Testis (tissue), 2 donors: ENCODE measurements at regions not wholly inside any gene's neighbourhood (a gene's known extent, or its start where the extent isn't known, plus 50 kb on each side); places are given as distances from the start of the nearest gene placed in this dataset.

ENCODE experiments used
- DNase-seq: peaks from one replicate; pipeline ENCODE4 v3.0.0-alpha.2; 2019
- H3K27ac ChIP-seq, 2 donors: fragments of 200-600 bp; sonication (generic); one replicate each; pipeline ENCODE4 v1.5.1; 2019
- H3K27me3 ChIP-seq: fragments of 200-600 bp; sonication (generic); one replicate; pipeline ENCODE4 v1.5.1; 2019
- H3K36me3 ChIP-seq: fragments of 200-600 bp; sonication (generic); one replicate; pipeline ENCODE4 v1.5.1; 2017; ENCODE audit warnings: low read depth; ENCODE audit errors: missing control alignments
- H3K4me1 ChIP-seq: fragments of 200-600 bp; sonication (generic); one replicate; pipeline ENCODE4 v1.5.1; 2019
- H3K4me3 ChIP-seq, 2 donors: fragments of 200-600 bp; sonication (generic); one replicate each; pipeline ENCODE4 v1.5.1; 2017 to 2019
- H3K9me3 ChIP-seq: fragments of 200-600 bp; sonication (generic); one replicate; pipeline ENCODE4 v1.5.1; 2017
- POLR2A ChIP-seq: fragments of 450-650 bp; IDR thresholded peaks from one replicate; pipeline ENCODE4 v1.6.1; 2017; ENCODE audit warnings: antibody characterized with exemption, mild to moderate bottlenecking, moderate library complexity
- WGBS, 2 donors: methylation state at CpG; one replicate each; pipeline ENCODE4 v1.1.5; 2018; 5-methylcytosine and 5-hydroxymethylcytosine counted together
- intact Hi-C: fragments of 100-400 bp; cut with DNase I; formaldehyde crosslinking; loops from one replicate; pipeline ENCODE4 v1.15.1; 2023; ENCODE audit warnings: low total_unique reads
- TF ChIP-seq, protein P1 (sequence below), 3 experiments: fragments of 450-650 bp in 2 of 3; fragments of 200-600 bp in 1 of 3; sonication (generic) in 1 of 3; IDR thresholded peaks; one replicate each; pipeline ENCODE4 v1.5.1; 2016 to 2019; ENCODE audit warnings: antibody characterized with exemption in 3 of 3, mild to moderate bottlenecking in 2 of 3, moderate library complexity in 1 of 3

GRCh38 chr21:17185674-17186073 lies 327.2 kb upstream of the CXADR start:
- H3K27me3 ChIP-seq = no peaks in the 10 kb centered on the region
- H3K4me1 ChIP-seq = peaks cover 2% of the 10 kb centered on the region
- 40 to 48% methylated on average over 3 of the region's 3 CpGs for WGBS, 2 donors
- TF ChIP-seq, protein P1, sequence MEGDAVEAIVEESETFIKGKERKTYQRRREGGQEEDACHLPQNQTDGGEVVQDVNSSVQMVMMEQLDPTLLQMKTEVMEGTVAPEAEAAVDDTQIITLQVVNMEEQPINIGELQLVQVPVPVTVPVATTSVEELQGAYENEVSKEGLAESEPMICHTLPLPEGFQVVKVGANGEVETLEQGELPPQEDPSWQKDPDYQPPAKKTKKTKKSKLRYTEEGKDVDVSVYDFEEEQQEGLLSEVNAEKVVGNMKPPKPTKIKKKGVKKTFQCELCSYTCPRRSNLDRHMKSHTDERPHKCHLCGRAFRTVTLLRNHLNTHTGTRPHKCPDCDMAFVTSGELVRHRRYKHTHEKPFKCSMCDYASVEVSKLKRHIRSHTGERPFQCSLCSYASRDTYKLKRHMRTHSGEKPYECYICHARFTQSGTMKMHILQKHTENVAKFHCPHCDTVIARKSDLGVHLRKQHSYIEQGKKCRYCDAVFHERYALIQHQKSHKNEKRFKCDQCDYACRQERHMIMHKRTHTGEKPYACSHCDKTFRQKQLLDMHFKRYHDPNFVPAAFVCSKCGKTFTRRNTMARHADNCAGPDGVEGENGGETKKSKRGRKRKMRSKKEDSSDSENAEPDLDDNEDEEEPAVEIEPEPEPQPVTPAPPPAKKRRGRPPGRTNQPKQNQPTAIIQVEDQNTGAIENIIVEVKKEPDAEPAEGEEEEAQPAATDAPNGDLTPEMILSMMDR (IDR thresholded peaks at IDR 0.05) = no peak
- no peak for TF ChIP-seq POLR2A
- intact Hi-C loops = no loop called here
- H3K9me3 ChIP-seq = no peaks in the 10 kb centered on the region
- no peak overlapping the region for H3K4me3 ChIP-seq
- H3K36me3 ChIP-seq = no peaks in the 10 kb centered on the region
- no peak for DNase-seq
- H3K27ac ChIP-seq = no peak overlapping the region

DNA sequence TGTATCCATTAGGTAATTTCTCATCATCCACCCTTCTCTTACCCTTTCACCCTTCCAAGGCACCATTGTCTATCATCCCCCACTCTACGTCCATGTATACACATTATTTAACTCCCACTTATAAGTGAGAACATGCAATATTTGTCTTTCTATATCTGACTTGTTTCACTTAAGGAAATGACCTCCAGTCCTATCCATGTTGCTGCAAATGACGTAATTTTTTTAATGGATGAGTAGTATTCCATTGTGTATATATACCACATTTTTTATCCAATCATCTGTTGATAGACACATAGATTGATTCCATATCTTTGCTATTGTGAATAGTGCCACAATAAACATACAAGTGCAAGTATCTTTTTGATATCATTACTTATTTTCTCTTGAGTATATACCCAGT lies 322.9 kb upstream of the CXADR start:
- Histone ChIP-seq H3K4me1 (peaks cover 3% of the 10 kb centered on the region), H3K9me3 (no peaks in the 10 kb centered on the region), H3K4me3 (no peak overlapping the region), H3K36me3 (no peaks in the 10 kb centered on the region), H3K27me3 (no peaks in the 10 kb centered on the region), H3K27ac (no peak overlapping the region)
- TF ChIP-seq, protein P1 (IDR thresholded peaks at IDR 0.05) = no peak
- TF ChIP-seq POLR2A = no peak
- DNase-seq = no peak
- 72 to 79% methylated on average over 2 of the region's 2 CpGs for WGBS, 2 donors
- intact Hi-C loops = no loop called here

DNA sequence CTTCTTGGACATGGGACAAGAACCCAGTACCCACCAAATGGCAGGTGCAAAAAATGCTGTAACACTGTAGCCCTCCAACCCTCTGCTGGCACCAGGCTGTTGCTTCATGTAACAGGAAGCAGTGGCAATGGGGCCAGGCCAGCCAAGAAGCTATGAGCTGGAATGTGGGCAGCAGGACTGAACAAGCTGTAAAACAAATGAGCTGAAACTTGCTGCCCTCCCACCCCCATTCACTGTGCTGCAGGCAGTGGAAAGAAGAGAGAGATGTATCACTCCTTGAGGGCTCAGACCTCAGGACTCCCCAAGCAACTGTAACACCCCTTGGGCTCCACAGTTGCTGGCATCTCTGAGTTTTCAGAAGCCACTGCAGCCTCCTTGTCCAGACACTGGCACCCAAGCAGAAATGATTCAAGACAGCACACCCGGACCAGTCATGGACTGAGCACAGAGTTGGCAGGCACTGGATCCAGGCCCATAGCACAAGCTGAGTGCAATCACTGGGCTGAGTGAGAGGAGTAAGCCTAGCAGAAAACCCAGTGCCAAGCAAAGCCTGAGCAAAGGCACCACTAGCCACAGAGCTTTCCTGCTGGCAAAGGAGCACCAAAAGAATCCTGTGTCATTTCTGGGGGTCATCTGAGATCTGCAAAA lies 321.4 kb upstream of the CXADR start:
- no peak for DNase-seq
- WGBS, 2 donors = 64% methylated on average over 1 of the region's 1 CpG; no CpG with 5 or more reads in 1 of the 2 donors
- no peaks in the 10 kb centered on the region for H3K36me3 ChIP-seq
- no peak for TF ChIP-seq POLR2A
- TF ChIP-seq, protein P1 (IDR thresholded peaks at IDR 0.05) = no peak
- no peaks in the 10 kb centered on the region for H3K9me3 ChIP-seq
- H3K27ac ChIP-seq = no peak overlapping the region
- H3K27me3 ChIP-seq = no peaks in the 10 kb centered on the region
- H3K4me1 ChIP-seq = peaks cover 10% of the 10 kb centered on the region
- no peak overlapping the region for H3K4me3 ChIP-seq
- intact Hi-C loops = no loop called here

GRCh38 chr21:17195351-17195750 lies 317.5 kb upstream of the CXADR start:
- Histone ChIP-seq H3K27ac (no peak overlapping the region), H3K4me3 (no peak overlapping the region), H3K27me3 (no peaks in the 10 kb centered on the region), H3K36me3 (no peaks in the 10 kb centered on the region), H3K9me3 (no peaks in the 10 kb centered on the region), H3K4me1 (peaks cover 8% of the 10 kb centered on the region)
- intact Hi-C loops = no loop called here
- no peak for TF ChIP-seq POLR2A
- TF ChIP-seq, protein P1 (IDR thresholded peaks at IDR 0.05) = no peak
- no peak for DNase-seq
- WGBS, 2 donors = 54 to 58% methylated on average over 1 of the region's 1 CpG

DNA sequence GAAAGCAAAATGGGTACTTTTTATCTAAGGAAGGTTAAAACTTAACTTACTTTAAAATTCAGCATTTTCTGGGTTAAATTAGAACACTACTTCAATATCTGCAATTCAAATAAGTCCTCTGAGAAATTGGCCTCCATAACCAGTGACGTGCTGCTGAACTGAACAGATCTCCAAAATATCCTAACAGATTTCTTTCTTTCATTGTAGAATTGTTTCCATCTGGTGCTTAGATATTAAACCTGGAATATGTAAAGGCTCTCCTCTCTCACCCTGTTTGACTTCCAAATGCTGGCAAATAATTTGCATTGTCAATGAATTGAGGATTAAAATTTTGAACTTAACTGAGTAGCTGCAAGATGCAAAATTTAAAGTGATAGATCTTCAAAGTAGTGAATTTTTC lies 316.9 kb upstream of the CXADR start:
- H3K4me3 ChIP-seq = no peak overlapping the region
- no peak for TF ChIP-seq POLR2A
- TF ChIP-seq, protein P1 (IDR thresholded peaks at IDR 0.05) = no peak
- no peak for DNase-seq
- intact Hi-C loops = no loop called here
- H3K27me3 ChIP-seq = no peaks in the 10 kb centered on the region
- no peaks in the 10 kb centered on the region for H3K36me3 ChIP-seq
- peaks cover 8% of the 10 kb centered on the region for H3K4me1 ChIP-seq
- no peaks in the 10 kb centered on the region for H3K9me3 ChIP-seq
- WGBS, 2 donors = 12 to 21% methylated on average over 1 of the region's 1 CpG
- no peak overlapping the region for H3K27ac ChIP-seq
